Activated naive CD8-positive, alpha-beta T cell treated with anti-CD3 and anti-CD28 coated beads for 36 hours (primary cell): ENCODE measurements at regions not wholly inside any gene's neighbourhood (a gene's known extent, or its start where the extent isn't known, plus 50 kb on each side); places are given as distances from the start of the nearest gene placed in this dataset.

Experiments
- DNase-seq: peaks from one replicate; pipeline ENCODE4 v3.0.0; 2021
- H3K27ac Mint-ChIP-seq: one replicate; pipeline ENCODE4 v1.8.0; 2022; ENCODE audit warnings: mild to moderate bottlenecking, moderate library complexity, mixed read lengths
- H3K27me3 Mint-ChIP-seq: one replicate; pipeline ENCODE4 v1.8.0; 2022; ENCODE audit warnings: mild to moderate bottlenecking, mixed read lengths
- H3K36me3 Mint-ChIP-seq: one replicate; pipeline ENCODE4 v1.8.0; 2021; ENCODE audit warnings: mild to moderate bottlenecking, mixed read lengths
- H3K4me1 Mint-ChIP-seq: one replicate; pipeline ENCODE4 v1.8.0; 2021; ENCODE audit warnings: mixed read lengths
- H3K4me3 Mint-ChIP-seq: one replicate; pipeline ENCODE4 v1.8.0; 2022; ENCODE audit warnings: mild to moderate bottlenecking, moderate library complexity, mixed read lengths
- H3K9me3 Mint-ChIP-seq: one replicate; pipeline ENCODE4 v1.8.0; 2022; ENCODE audit warnings: mixed read lengths

- Mint-ChIP-seq H3K27me3 (no peaks in the 10 kb centered on the region), H3K4me1 (no peaks in the 10 kb centered on the region), H3K27ac (no peak overlapping the region), H3K36me3 (peaks cover 5% of the 10 kb centered on the region), H3K9me3 (no peaks in the 10 kb centered on the region), H3K4me3 (no peak overlapping the region)
- no peak for DNase-seq
Measured at GRCh38 chr4:128350449-128351045, 62.9 kb upstream of the PGRMC2 start.

- DNase-seq = no peak
- H3K4me3 Mint-ChIP-seq = no peak overlapping the region
- H3K27ac Mint-ChIP-seq = no peak overlapping the region
- peaks cover 7% of the 10 kb centered on the region for H3K36me3 Mint-ChIP-seq
- H3K27me3 Mint-ChIP-seq = no peaks in the 10 kb centered on the region
- no peaks in the 10 kb centered on the region for H3K4me1 Mint-ChIP-seq
- H3K9me3 Mint-ChIP-seq = no peaks in the 10 kb centered on the region
Measured at GRCh38 chr4:128349921-128350320, 62.3 kb upstream of the PGRMC2 start.

GRCh38 chr4:128347930-128348660 lies 60.5 kb upstream of the PGRMC2 start:
- Mint-ChIP-seq H3K27ac (no peak overlapping the region), H3K36me3 (peaks cover 7% of the 10 kb centered on the region), H3K4me3 (no peak overlapping the region), H3K4me1 (no peaks in the 10 kb centered on the region), H3K27me3 (no peaks in the 10 kb centered on the region), H3K9me3 (no peaks in the 10 kb centered on the region)
- DNase-seq = no peak

- no peaks in the 10 kb centered on the region for H3K4me1 Mint-ChIP-seq
- peaks cover 7% of the 10 kb centered on the region for H3K36me3 Mint-ChIP-seq
- H3K27me3 Mint-ChIP-seq = no peaks in the 10 kb centered on the region
- no peak overlapping the region for H3K27ac Mint-ChIP-seq
- no peaks in the 10 kb centered on the region for H3K9me3 Mint-ChIP-seq
- DNase-seq = no peak
- no peak overlapping the region for H3K4me3 Mint-ChIP-seq
Measured at GRCh38 chr4:128347175-128347868, 59.7 kb upstream of the PGRMC2 start.

GRCh38 chr4:128346054-128346716 lies 58.6 kb upstream of the PGRMC2 start:
- Mint-ChIP-seq H3K36me3 (peaks cover 7% of the 10 kb centered on the region), H3K4me3 (no peak overlapping the region), H3K27ac (no peak overlapping the region), H3K4me1 (no peaks in the 10 kb centered on the region), H3K9me3 (peaks cover 1% of the 10 kb centered on the region), H3K27me3 (no peaks in the 10 kb centered on the region)
- DNase-seq = no peak

GRCh38 chr4:128345650-128346049 lies 58.0 kb upstream of the PGRMC2 start:
- Mint-ChIP-seq H3K4me1 (no peaks in the 10 kb centered on the region), H3K4me3 (no peak overlapping the region), H3K36me3 (peaks cover 10% of the 10 kb centered on the region), H3K27me3 (no peaks in the 10 kb centered on the region), H3K9me3 (peaks cover 4% of the 10 kb centered on the region), H3K27ac (no peak overlapping the region)
- DNase-seq = no peak

- no peak overlapping the region for H3K4me3 Mint-ChIP-seq
- peaks cover 12% of the 10 kb centered on the region for H3K36me3 Mint-ChIP-seq
- peaks cover 4% of the 10 kb centered on the region for H3K9me3 Mint-ChIP-seq
- H3K27me3 Mint-ChIP-seq = no peaks in the 10 kb centered on the region
- DNase-seq = no peak
- no peaks in the 10 kb centered on the region for H3K4me1 Mint-ChIP-seq
- no peak overlapping the region for H3K27ac Mint-ChIP-seq
Measured at GRCh38 chr4:128342762-128343161, 55.1 kb upstream of the PGRMC2 start.

- Mint-ChIP-seq H3K27me3 (no peaks in the 10 kb centered on the region), H3K9me3 (peaks cover 4% of the 10 kb centered on the region), H3K4me3 (no peak overlapping the region)
Measured at GRCh38 chr4:128341634-128342033, 54.0 kb upstream of the PGRMC2 start.

DNA sequence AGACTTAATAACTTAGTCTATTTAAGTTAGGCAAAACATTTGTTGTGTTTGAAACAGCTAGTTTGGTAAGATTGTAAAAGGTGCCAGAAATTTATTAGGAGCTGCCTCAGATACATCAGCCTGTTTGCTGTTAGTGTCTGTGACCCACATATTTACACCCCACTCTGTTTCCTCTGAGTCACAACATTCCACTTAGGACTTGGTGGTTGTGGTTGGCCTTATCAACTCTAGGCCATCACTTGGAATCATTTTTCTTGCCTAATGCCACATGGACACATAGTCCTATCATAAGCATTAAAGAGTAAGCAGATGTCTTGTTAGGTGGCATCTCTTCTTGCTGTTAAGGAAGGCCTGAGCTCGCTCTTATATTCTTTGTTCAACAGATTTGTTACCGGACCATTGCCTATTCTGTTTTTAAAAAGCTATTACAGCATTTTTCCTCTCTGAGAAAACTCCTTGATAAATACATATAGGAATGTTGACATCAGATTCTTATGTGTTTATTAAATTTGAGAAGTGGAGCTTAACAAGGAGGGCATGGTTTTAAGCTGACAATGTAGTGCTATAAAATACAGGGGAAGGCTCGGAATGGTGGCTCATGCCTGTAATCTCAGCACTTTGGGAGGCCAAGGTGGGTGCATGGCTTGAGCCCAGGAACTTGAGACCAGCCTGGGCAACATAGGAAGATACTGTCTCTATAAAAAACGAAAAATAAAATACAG lies 51.2 kb upstream of the PGRMC2 start:
- H3K9me3 Mint-ChIP-seq = peaks cover 4% of the 10 kb centered on the region
- H3K27ac Mint-ChIP-seq = no peak overlapping the region
- no peaks in the 10 kb centered on the region for H3K4me1 Mint-ChIP-seq
- H3K27me3 Mint-ChIP-seq = no peaks in the 10 kb centered on the region
- DNase-seq = no peak
- no peak overlapping the region for H3K4me3 Mint-ChIP-seq
- peaks cover 7% of the 10 kb centered on the region for H3K36me3 Mint-ChIP-seq

More at GRCh38 chr4:128341634-128342033, 54.0 kb upstream of the PGRMC2 start:
- no peak overlapping the region for H3K27ac Mint-ChIP-seq
- no peak for DNase-seq
- peaks cover 12% of the 10 kb centered on the region for H3K36me3 Mint-ChIP-seq
- H3K4me1 Mint-ChIP-seq = no peaks in the 10 kb centered on the region

- DNase-seq = no peak
- H3K27me3 Mint-ChIP-seq = no peaks in the 10 kb centered on the region
- H3K4me3 Mint-ChIP-seq = no peak overlapping the region
- no peak overlapping the region for H3K27ac Mint-ChIP-seq
- H3K36me3 Mint-ChIP-seq = peaks cover 11% of the 10 kb centered on the region
- peaks cover 4% of the 10 kb centered on the region for H3K9me3 Mint-ChIP-seq
- no peaks in the 10 kb centered on the region for H3K4me1 Mint-ChIP-seq
Measured at GRCh38 chr4:128337863-128338262, 50.2 kb upstream of the PGRMC2 start.
